ENCODE measurements at regions not wholly inside any gene's neighbourhood (a gene's known extent, or its start where the extent isn't known, plus 50 kb on each side); places are given as distances from the start of the nearest gene placed in this dataset.

DNA sequence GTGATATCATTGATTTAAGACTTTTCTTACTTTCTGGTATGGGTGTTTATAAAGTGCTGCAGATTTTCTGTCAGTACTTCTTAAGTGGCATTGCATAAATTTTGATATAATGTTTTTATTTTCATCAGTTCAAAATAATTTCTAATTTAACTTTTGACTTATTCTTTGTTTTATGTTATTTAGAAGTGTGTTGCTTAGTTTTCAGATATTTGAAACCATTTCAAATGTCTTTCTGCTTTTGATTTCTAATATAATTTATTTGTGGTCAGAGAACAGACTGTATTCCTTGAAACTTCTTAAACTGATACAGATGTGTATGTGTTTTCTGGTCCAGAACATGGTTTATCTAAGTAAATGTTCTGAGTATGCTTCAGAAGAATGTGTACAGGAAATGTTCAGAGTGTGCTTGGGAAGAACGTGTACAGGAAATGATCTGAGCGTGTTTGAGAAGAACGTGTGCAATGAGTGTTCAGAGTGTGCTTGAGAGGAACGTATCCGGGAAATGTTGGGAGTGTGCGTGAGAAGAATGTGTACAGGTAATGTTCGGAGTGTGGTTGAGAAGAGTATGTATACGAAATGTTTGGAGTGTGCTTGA is 265.7 kb upstream of the HS6ST1 start:
- H3K4me2 ChIP-seq (ENCODE audit: low read length), result no peak overlapping the region
- H3K27ac ChIP-seq, result no peak overlapping the region
- no peaks in the 10 kb centered on the region for H3K36me3 ChIP-seq (ENCODE audit: control insufficient read depth, insufficient read depth, low read length)
- TF ChIP-seq, protein P1, sequence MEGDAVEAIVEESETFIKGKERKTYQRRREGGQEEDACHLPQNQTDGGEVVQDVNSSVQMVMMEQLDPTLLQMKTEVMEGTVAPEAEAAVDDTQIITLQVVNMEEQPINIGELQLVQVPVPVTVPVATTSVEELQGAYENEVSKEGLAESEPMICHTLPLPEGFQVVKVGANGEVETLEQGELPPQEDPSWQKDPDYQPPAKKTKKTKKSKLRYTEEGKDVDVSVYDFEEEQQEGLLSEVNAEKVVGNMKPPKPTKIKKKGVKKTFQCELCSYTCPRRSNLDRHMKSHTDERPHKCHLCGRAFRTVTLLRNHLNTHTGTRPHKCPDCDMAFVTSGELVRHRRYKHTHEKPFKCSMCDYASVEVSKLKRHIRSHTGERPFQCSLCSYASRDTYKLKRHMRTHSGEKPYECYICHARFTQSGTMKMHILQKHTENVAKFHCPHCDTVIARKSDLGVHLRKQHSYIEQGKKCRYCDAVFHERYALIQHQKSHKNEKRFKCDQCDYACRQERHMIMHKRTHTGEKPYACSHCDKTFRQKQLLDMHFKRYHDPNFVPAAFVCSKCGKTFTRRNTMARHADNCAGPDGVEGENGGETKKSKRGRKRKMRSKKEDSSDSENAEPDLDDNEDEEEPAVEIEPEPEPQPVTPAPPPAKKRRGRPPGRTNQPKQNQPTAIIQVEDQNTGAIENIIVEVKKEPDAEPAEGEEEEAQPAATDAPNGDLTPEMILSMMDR (IDR thresholded peaks at IDR 0.05), result no peak
- H3K79me2 ChIP-seq, result no peaks in the 10 kb centered on the region
- H3K4me1 ChIP-seq, result no peaks in the 10 kb centered on the region
- no peak overlapping the region for H2AFZ ChIP-seq
- no peak overlapping the region for H3K9ac ChIP-seq
- H3K27me3 ChIP-seq (ENCODE audit: control insufficient read depth, insufficient read depth, low read length), result no peaks in the 10 kb centered on the region
- no peak overlapping the region for H3K4me3 ChIP-seq (ENCODE audit: low read depth, low read length)
- H3K9me3 ChIP-seq (ENCODE audit: control insufficient read depth, low read length), result no peaks in the 10 kb centered on the region

DNA sequence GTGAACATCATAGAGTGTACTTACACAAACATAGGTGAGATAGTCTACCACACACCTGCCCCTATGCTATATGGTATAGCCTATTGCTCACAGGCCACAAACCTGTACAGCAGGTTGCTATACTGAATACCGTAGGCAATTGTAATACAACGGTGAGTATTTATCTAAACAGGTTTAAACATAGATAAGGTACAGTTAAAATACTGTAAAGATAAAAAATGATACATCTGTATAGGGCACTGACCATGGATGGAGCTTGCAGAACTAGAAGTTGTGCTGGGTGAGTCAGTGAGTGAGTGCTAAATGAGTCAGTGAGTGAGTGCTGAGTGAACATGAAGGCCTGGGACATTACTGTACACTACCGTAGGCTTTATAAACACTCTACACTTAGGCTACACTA is 267.0 kb upstream of the HS6ST1 start:
- Histone ChIP-seq H3K9ac (no peak overlapping the region), H3K9me3 (ENCODE audit: control insufficient read depth, low read length) (no peaks in the 10 kb centered on the region), H3K4me2 (ENCODE audit: low read length) (no peak overlapping the region), H3K4me3 (ENCODE audit: low read depth, low read length) (no peak overlapping the region), H3K36me3 (ENCODE audit: control insufficient read depth, insufficient read depth, low read length) (no peaks in the 10 kb centered on the region), H3K27ac (no peak overlapping the region), H3K79me2 (no peaks in the 10 kb centered on the region), H2AFZ (no peak overlapping the region), H3K4me1 (no peaks in the 10 kb centered on the region), H3K27me3 (ENCODE audit: control insufficient read depth, insufficient read depth, low read length) (no peaks in the 10 kb centered on the region)
- TF ChIP-seq, protein P1 (IDR thresholded peaks at IDR 0.05), result no peak

DNA sequence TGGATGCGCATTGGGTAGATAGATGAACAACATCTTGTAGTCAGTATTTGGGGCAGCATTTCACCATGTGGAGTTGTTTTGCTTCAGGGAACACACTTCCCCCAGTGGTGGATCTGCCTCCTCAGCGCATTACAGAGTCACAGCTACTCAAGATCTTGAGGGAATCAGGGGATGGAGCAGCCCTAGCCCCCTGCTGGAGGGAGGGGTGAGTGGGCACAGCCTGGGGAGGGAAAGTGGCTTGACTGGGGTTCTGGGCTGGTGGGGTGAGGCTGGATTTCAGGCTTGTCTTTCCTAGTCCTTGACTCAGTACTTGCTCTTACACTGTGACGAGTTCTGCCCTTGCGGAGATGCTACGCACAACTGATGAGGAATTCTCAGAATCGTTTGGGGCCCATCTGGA is 271.0 kb upstream of the HS6ST1 start:
- H3K9ac ChIP-seq, result no peak overlapping the region
- no peaks in the 10 kb centered on the region for H3K79me2 ChIP-seq
- no peak overlapping the region for H2AFZ ChIP-seq
- TF ChIP-seq, protein P1 (IDR thresholded peaks at IDR 0.05), result no peak
- H3K4me2 ChIP-seq (ENCODE audit: low read length), result no peak overlapping the region
- H3K4me3 ChIP-seq (ENCODE audit: low read depth, low read length), result no peak overlapping the region
- H3K27ac ChIP-seq, result no peak overlapping the region
- no peaks in the 10 kb centered on the region for H3K36me3 ChIP-seq (ENCODE audit: control insufficient read depth, insufficient read depth, low read length)
- H3K27me3 ChIP-seq (ENCODE audit: control insufficient read depth, insufficient read depth, low read length), result no peaks in the 10 kb centered on the region
- H3K9me3 ChIP-seq (ENCODE audit: control insufficient read depth, low read length), result no peaks in the 10 kb centered on the region
- H3K4me1 ChIP-seq, result peaks cover 9% of the 10 kb centered on the region

DNA sequence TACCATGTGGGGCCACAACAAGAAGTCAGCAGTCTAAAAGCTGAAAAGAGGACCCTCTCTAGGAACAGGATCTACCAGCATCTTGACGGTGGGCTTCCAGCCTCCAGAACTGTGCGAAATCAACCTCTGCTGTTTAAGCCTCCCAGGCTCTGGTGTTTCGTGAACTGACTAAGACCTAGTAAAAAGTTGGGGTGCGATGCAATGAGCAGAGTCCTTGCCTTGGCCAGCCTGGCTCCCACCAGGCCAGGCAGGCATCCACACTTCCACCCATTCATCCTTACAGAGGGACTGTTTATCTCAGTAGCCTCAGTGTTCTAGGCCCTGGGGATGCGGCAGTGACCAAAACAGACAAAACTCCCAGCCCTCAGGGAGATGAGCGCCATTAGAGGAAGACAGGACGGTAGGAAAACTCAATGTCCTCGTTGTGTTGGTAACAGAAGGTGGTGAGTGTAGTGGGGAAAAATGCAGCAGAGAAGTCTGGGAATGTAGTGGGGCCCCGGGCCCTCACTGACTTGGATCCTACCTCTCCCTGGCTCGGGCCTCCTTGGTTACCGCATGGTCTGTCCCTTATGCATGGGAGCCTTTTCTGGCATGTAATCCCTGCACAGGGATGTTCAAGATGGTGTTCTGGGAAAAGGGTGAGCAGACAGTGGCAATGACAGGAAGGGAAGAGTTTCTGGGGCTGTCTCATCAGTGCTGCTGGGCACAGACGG is 271.8 kb upstream of the HS6ST1 start:
- Histone ChIP-seq H3K79me2 (no peaks in the 10 kb centered on the region), H2AFZ (no peak overlapping the region), H3K9me3 (ENCODE audit: control insufficient read depth, low read length) (no peaks in the 10 kb centered on the region), H3K27me3 (ENCODE audit: control insufficient read depth, insufficient read depth, low read length) (no peaks in the 10 kb centered on the region), H3K4me3 (ENCODE audit: low read depth, low read length) (no peak overlapping the region), H3K4me1 (peaks cover 9% of the 10 kb centered on the region), H3K4me2 (ENCODE audit: low read length) (no peak overlapping the region), H3K36me3 (ENCODE audit: control insufficient read depth, insufficient read depth, low read length) (no peaks in the 10 kb centered on the region), H3K9ac (no peak overlapping the region), H3K27ac (no peak overlapping the region)
- TF ChIP-seq, protein P1 (IDR thresholded peaks at IDR 0.05), result no peak

Measured in parathyroid adenoma (tissue), 2 donors.